ENCODE measurements at regions not wholly inside any gene's neighbourhood (a gene's known extent, or its start where the extent isn't known, plus 50 kb on each side); places are given as distances from the start of the nearest gene placed in this dataset.

- no peak for TF ChIP-seq ERG (CRISPR knock-in tag; IDR thresholded peaks at IDR 0.05)
- TF ChIP-seq, protein P1, sequence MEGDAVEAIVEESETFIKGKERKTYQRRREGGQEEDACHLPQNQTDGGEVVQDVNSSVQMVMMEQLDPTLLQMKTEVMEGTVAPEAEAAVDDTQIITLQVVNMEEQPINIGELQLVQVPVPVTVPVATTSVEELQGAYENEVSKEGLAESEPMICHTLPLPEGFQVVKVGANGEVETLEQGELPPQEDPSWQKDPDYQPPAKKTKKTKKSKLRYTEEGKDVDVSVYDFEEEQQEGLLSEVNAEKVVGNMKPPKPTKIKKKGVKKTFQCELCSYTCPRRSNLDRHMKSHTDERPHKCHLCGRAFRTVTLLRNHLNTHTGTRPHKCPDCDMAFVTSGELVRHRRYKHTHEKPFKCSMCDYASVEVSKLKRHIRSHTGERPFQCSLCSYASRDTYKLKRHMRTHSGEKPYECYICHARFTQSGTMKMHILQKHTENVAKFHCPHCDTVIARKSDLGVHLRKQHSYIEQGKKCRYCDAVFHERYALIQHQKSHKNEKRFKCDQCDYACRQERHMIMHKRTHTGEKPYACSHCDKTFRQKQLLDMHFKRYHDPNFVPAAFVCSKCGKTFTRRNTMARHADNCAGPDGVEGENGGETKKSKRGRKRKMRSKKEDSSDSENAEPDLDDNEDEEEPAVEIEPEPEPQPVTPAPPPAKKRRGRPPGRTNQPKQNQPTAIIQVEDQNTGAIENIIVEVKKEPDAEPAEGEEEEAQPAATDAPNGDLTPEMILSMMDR (IDR thresholded peaks at IDR 0.05), result no peak
- TF ChIP-seq, protein P2, sequence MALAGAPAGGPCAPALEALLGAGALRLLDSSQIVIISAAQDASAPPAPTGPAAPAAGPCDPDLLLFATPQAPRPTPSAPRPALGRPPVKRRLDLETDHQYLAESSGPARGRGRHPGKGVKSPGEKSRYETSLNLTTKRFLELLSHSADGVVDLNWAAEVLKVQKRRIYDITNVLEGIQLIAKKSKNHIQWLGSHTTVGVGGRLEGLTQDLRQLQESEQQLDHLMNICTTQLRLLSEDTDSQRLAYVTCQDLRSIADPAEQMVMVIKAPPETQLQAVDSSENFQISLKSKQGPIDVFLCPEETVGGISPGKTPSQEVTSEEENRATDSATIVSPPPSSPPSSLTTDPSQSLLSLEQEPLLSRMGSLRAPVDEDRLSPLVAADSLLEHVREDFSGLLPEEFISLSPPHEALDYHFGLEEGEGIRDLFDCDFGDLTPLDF (CRISPR knock-in tag; IDR thresholded peaks at IDR 0.05), result no peak
- no peak for TF ChIP-seq FOXJ3 (CRISPR knock-in tag; IDR thresholded peaks at IDR 0.05; ENCODE audit: borderline replicate concordance)
- TF ChIP-seq ATF3 (CRISPR knock-in tag; conservative IDR thresholded peaks at IDR 0.05), result no peak
- TF ChIP-seq USF1 (CRISPR knock-in tag; IDR thresholded peaks at IDR 0.05), result no peak
These were observed 492.1 kb upstream of the SLC39A10 start for GRCh38 chr2:195164930-195165329.

Data from WTC11 (cell line).